HG02642 (cell line): ENCODE measurements at regions not wholly inside any gene's neighbourhood (a gene's known extent, or its start where the extent isn't known, plus 50 kb on each side); places are given as distances from the start of the nearest gene placed in this dataset.
"Not testable (repeated sequence)": the region's sequence is repeated elsewhere in the genome, so short reads cannot be mapped to it uniquely, and the experiment has no call there.

Source experiments
- ATAC-seq: cut with Tn5 transposase; IDR thresholded peaks from one replicate; pipeline ENCODE4 v1.9.1; 2021; ENCODE audit warnings: mild to moderate bottlenecking; ENCODE audit not compliant: unreplicated experiment, poor library complexity

GRCh38 chr17:68783861-68784260 is 171.3 kb downstream of the ABCA8 start:
- ATAC-seq = no peak

GRCh38 chr17:68782789-68783188 is 172.4 kb downstream of the ABCA8 start:
- ATAC-seq = no peak

DNA sequence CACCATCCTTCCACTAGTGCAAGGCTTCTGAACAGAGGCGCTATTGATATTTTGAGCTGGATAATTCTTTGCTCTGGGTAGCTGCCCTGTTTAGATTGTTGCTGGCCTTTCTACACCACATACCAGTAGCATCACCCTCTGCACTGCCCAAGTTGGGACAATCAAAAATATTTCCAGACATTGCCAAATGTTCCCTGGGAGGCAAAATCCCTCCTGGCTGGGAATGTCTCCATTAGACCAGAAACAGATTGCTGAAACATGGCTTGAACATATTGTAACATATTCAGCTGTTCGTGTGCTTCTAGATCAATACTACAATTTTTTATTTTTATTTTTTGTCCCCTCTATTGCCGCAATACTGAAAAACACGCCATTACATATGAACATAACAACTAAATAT is 174.6 kb downstream of the ABCA8 start:
- ATAC-seq = no peak

DNA sequence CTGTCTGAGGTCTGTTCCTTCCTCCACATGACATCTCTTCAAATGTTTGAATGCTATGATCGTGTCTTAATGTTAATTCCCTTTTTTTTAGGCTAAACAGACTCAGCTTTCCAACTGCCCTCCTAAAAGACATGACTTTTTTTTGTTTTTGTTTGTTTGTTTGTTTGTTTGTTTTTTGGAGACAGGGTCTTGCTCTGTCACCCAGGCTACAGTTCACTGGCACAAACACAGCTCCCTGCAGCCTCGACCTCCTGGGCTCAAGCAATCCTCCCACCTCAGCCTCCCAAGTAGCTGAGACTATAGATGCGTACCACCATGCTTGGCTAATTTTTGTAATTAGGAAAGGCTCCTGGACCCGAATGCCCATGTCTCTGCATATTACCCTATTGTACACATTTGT is 176.5 kb downstream of the ABCA8 start:
- ATAC-seq = no peak

GRCh38 chr17:68777856-68778694 is 176.9 kb upstream of the FAM20A start:
- ATAC-seq = no peak

- ATAC-seq = no peak
Measured at GRCh38 chr17:68777243-68777855, 176.2 kb upstream of the FAM20A start.

GRCh38 chr17:68776451-68776850 is 175.3 kb upstream of the FAM20A start:
- ATAC-seq = no peak

DNA sequence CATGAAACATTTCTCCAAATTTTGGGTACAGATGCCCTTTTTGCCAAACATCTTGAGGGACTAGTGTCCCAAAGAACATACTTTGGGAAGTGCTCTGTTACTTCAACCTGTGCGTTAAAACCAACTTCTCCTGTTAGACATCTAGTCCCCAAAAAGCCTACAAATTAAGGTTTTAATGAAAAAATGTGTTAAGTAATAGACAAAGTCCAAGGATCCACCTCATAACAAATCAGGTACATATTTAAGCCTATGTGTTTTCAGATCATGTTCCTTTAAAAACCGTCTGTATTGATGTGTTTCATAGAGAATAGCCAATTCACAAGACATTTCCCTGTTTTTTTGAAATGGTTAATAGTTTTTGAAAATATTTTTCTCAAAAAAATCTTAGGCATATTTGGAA is 174.8 kb upstream of the FAM20A start:
- no peak for ATAC-seq

DNA sequence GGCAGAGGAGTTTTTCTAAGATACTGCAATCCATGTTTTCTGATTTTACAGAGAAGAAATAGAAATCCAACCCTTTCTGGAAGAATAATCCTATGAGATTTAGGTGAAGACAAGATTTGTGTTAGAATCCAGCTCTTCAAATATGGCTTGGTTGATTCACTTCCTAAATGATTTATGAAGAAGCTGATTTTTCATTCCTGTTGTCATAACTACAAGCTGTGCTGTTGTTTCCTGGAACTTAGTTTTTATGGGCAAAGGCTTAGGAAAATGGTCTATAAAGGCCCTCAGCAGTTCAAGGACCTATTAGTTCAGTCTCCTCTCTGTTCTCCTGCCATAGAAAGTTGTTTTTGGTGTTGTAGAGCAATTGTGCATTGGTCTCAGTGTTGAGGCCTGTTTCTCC is 174.2 kb upstream of the FAM20A start:
- ATAC-seq = no peak

GRCh38 chr17:68771867-68772515 is 170.8 kb upstream of the FAM20A start:
- peak; percentile 69 for ATAC-seq

DNA sequence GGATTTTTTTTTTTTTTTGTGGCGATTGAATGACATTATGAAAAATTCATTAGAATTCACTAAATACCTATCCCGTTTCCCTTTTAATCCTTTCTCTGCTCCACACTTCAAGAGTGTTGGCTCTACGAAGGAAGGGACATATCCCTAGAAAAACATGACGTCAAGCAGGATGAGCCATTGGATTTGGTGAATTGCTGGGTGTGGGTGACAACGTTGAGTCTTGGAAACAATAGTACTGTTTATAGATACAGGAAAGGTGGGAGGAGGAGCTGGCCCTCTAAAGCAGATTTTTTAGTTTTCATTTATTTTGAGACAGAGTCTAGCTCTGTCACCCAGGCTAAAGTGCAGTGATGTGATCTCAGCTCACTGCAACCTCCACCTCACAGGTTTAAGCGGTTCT is 167.6 kb upstream of the FAM20A start:
- no peak for ATAC-seq

GRCh38 chr17:68766640-68767039 is 165.5 kb upstream of the FAM20A start:
- no peak for ATAC-seq

DNA sequence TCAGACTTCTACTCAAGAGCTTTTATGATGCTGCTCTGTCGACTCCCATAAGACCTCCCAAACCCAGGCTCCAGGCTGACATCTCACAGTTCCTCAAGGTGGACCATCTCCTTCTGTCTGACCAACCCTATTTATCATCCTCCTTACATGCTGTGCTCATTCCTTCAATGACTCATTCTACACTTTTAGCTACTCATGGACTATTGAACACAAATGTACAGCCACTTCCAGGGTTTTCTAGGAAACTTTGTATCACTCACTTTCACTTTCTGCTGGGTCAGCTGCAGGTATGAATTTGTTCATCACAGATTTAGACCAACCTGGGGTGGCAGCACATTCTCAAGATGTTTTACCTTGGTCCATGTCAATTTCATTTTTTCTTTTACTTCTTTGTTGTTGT is 162.4 kb upstream of the FAM20A start:
- no peak for ATAC-seq

- ATAC-seq = no peak
Measured at GRCh38 chr17:68762911-68763310, 161.7 kb upstream of the FAM20A start.

GRCh38 chr17:68760141-68760475 is 158.9 kb upstream of the FAM20A start:
- ATAC-seq = no peak

DNA sequence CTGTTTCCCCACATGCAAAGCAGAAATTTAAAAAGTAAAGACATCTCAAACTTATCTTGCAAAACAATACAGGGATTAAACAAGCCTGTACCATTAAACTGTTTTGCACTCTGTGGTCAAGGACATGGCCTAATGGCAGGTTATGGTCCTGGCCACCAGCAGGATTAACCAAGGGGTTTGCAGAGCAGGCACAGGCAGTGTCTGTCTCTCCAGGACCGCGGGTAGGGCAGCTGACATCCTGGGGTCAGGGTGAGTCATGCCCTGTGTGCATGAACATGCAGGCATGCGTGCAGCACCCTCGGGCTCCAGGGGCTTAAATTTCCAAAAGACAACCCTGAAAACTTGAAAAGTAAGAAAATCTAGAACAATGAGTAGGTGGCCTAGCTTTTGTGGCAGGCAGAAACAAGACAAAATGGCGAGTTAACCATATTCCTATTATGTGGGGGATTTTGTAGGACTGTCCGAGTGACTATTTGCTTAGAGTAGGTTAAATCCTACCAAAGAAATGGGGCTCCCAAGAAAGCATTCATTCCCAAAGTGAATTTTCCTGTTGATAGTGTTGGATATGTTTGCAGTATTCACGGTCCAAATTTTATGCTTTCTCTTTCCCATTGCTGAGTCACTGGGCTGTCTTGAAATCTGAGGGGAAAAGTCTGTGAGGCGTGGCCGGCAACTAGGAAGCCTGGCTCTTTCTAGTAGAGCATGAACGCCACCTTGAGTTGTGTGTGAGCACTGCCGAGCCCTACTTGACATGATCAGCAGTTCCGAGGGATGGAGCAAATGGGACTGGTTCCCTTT is 158.4 kb upstream of the FAM20A start:
- ATAC-seq = peak; percentile 87

DNA sequence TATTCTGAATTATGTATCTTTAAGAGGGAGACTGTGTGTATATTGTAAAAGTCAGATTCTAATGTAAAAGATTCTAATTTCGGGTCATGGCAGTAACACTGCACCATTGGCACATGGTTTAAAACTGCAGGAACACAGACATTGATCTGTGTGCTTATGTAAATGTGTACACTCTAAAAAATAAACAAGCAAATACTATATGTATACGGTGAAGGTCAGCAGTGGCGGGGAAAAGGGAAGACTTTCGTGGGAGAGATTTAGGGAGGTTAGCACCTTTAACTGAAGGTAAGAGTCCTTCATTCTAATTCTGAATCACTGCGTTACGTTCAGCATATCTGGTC is 157.8 kb upstream of the FAM20A start:
- ATAC-seq = no peak

DNA sequence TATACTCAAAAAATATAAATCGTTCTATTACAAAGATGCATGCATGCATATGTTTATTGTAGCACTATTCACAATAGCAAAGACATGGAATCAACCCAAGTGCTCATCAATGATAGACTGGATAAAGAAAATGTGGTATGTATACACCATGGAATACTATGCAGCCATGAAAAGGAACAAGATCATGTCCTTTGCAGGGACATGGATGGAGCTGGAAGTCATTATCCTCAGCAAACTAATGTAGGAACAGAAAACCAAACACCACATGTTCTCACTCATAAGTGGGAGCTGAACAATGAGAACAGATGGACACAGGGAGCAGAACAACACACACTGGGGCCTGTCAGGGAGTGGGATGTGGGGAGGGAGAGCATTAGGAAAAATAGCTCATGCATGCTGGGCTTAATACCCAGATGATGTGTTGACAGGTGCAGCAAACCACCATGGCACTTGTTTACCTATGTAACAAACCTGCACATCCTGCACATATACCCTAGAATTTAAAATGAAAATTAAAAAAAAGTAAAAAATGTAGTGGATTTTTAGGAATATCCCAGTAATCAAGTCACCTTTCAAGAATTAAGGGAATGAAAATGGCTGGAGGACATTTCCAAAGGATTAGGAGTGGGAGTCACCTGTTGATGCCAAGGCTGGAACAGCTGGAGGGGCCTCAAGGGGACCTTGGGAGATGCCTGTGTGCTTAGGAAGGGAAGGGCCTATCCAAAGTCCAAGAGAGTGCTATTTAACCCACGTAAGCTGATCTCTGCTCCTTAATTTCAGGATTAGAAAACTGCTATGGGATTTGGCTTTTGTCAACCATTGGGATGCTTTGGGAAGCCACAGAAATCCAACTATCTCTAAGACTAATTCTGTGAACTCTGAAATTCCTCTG is 156.9 kb upstream of the FAM20A start:
- ATAC-seq = not testable (repeated sequence)

DNA sequence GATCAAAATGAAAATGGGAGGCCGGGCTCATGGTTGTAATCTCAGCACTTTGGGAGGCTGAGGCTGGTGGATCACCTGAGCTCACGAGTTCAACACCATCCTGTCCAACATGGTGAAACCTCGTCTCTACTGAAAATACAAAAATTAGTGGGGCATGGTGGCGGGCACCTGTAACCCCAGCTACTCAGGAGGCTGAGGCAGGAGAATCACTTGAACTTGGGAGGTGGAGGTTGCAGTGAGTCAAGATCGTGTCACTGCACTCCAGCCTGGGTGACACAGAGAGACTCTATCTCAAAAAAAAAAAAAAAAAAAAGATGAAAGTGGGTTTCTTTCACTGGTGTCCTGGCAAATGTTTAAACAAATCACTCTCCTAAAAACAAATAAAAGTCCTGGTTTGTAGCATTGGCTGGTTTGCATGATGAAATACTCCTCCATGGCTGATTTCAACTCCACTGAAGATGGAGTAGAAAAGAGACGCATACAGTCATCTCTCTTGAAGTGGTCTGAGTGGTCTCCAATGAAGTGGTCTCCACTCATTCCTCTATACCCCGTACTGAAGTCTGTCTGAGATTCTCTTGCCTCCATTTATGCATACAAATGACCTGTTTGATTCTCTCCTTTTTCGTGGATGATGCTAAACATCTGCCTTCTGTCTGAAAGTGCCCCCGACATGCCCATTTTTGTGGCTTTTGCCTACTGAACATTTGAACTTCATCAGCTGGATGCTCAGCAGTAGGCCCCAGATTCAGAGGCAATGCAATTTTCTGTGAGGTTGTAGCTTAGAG is 153.0 kb upstream of the FAM20A start:
- no peak for ATAC-seq
